T1000 (cell line): ENCODE measurements at regions not wholly inside any gene's neighbourhood (a gene's known extent, or its start where the extent isn't known, plus 50 kb on each side); places are given as distances from the start of the nearest gene placed in this dataset.
"Not testable (repeated sequence)": the region's sequence is repeated elsewhere in the genome, so short reads cannot be mapped to it uniquely, and the experiment has no call there.

Experiments used
- DNase-seq: peaks from one replicate; lab custom pipeline; 2025; ENCODE audit warnings: mixed read lengths; lab: John Stamatoyannopoulos, UW

DNA sequence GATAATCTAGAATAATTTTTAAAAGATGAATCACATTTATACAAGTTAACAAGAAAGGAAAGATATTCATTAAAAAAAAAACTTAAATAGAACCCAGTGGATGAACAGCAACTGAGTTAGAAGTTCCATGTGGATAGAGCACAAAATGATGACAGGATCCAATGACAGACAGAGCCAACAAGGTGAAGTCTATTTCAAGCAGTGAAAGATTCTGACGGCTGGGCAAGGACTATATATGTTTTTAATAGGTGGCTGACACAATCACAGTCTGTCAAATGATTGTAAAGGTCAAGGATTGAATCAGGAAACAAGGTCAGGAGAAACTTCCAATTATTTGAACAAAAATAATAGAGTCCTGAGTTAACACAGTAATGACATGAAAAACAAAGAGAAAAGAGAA lies 1460.0 kb upstream of the CDH8 start:
- no peak for DNase-seq

DNA sequence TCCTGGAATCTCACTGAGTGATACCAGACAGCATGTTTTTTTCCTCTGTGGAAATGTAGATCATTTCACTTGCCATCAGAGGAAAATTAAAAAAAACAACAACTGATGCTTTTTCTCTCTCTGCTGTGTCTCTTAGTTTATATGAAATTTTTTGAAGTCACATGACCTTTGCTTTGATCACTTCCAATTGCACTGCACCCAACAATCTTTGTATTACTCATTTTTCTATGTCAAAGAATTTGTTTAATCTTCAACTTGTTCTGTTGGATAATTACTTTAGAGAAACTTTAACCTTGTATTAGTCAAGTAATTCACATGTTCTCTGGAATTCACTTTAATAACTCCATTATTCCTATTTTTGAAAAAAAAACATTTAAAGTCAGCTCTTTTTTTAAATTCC lies 1452.7 kb upstream of the CDH8 start:
- no peak for DNase-seq

DNA sequence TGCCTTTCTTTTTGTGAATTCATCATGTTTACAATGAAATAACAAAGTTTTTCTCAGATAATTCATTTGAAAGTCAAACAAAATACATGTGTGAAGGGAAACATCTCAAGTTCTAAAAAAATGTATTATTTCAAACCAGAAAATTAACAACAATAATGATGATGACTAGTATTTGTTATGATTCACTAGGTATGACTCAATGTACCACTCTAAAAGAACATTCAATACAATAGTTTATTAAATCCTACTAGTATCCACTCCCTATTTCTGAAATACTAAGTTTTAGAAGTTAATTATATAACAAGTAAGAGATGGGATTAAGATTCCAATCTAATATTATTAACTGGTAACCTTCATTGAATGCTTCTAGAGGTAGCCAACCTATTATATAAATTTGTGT lies 1444.8 kb upstream of the CDH8 start:
- no peak for DNase-seq

DNA sequence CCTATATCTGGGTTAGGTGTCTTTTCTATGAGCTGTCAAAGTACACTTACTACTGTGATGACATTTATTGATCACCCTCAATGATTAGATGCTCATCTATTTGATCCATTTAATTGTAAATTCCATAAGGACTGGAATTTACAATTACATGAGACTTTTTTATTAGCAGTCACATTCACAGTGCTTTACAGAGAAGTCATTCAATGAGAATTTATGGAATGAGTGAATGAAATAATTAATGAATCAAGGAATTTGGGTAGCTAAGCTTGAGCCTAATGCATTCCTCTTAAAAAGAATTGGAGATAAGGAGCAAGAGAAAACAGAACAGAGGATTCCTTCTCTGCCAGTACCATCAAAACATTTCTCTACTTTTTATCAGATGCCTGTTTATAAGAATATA lies 1437.5 kb upstream of the CDH8 start:
- DNase-seq: no peak

DNA sequence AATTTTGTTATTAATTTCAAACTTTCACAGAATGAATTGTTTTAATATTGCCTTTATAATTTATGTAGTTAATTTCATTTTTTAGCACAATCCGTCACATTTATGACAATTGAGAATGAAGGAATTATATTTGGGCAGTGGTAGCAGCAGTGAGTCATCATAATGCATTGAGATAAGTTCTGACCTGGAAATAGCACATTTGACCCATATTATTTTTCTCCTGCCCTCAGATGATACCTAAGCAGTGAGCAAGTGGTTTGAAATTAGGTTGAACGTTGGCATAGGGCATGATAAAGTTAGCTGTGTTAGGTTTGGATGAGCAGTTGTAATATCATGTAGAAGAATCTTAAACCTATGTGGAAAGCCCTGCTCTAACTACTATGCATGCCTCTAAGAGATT lies 1431.3 kb upstream of the CDH8 start:
- no peak for DNase-seq

DNA sequence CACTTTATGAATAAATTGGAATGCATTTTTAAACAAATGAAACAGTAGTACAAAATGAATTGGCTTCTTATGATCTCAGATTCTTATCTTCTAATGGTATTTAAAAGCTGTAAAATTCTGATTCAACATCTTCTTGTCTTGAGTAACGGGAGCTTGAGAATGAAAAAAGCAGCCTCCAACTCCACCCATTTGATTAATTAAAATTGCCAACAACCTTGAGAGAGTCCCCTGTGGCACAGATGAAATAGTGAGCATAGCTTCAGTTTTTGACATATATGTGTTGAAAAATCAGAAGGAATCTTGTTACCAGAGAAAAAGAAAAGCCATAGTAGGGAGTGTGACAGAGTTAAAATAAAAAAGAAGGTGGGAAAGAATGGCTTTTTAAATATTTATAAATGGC lies 1426.1 kb upstream of the CDH8 start:
- no peak for DNase-seq

DNA sequence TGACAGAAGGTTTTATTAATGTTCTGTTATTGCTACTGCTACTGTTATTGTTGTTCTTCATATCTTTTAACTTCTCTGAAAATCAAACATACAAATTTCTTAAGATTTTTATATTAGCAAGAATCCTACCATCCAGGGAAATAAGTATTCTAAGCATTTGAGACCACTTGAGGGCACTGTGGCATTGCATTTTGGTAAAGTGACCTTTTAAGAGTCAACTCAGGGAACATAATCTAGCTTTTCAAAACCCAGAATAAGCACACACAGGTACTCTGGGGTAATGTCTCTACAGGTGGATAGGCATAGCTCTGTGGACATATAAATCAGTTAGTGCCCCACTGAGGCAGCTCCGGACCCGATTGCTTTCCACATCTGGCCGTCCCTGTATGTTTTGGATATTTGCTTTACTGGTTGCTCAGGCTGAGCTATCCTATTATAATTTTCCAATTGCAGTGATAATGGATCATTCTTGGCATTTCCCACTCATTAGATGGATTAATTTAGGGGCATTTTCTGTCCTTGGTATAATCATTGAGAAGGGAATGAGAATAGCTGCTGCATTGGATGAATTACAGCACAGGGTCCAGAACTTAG lies 1425.1 kb upstream of the CDH8 start:
- DNase-seq: no peak

DNA sequence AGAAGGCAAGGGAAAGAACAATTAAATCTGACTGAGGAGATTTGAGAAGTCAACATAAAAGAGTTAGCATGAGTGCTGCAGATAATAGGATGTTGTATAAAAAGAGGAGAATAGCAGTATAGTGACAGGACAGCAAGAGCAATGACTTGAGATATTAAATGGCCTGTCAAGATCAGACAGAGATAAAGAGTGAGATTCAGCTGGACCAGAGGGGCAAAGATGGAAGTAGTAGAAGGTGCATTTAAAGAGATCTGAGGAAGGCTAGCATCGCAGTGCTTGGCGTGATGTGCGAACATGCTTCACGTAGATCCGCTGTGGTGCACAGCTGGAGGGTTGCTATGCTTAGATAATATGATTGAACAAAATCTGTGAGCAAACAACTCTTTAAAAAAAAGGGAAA lies 1422.6 kb upstream of the CDH8 start:
- DNase-seq: no peak

DNA sequence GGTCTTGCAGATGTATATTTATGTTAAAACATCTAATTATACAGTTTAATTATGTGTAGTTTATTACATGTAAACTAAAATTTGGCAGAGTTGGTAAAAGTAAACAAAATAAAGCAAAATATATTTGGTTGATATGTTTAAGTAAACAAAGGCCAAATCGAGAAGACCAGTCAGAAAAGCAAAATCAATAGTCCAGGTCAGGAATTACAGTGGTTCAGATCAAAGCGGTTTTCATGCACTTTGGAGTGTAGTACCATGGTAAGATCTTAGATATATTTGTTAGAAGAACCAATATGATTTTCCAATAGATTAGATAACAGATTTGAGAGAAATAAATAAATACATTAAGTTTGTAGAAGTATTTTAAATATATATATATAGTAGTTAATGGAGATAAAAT lies 1421.6 kb upstream of the CDH8 start:
- no peak for DNase-seq

DNA sequence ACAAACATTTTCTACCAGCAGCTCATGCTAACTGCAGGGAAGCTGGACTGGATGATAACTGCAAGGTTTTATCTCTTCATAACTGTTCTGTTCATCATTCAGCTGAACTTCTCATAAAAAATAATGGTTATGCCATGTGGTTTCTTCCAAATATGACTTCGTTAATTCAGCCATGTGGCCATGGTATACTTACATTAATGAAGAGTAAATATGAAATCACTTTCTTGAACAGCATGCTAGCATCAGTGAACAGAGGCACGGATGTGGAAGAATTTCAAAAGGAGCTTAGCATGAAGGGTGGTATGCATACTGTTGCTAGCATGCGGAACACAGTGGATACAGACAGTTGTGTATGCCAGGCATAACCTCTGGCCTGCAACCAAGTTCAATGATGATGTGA lies 1417.0 kb upstream of the CDH8 start:
- no peak for DNase-seq

DNA sequence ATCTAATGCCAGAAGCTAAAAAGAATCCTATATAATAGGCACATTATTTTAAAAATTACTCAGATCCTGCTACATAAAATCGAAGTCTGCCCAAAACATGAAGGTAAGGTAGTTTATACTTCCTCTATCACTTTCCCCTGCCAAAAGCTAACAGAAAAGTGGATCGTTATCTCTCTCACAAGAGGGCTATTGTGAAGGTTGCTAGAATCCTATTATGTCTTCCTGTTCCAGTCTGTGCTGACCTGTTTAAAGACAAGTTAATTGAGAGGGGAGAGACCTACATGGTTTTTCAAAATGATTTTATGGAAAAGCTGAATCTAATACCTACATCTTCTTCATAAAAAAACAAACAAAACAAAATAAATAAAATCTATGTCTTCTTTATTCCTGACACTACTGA lies 1410.9 kb upstream of the CDH8 start:
- no peak for DNase-seq

DNA sequence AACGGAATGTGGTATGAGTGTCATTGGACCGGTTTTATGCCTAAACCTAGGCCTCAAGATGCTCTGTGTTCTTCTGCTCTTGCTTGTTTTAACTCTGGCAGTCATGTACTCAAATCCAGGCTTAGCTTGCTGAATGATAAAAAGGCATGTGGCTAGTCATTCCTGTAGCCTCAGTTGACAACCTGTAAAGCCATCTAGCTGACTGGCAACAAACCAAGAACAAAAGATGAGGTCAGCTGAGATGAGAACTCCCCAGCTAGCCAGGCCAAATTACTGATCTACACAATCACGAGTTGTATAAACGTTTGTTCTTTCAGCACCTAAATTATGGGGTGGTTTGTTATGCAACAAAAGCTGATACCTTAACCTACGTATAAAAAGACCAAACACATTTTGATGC lies 1406.0 kb upstream of the CDH8 start:
- no peak for DNase-seq

DNA sequence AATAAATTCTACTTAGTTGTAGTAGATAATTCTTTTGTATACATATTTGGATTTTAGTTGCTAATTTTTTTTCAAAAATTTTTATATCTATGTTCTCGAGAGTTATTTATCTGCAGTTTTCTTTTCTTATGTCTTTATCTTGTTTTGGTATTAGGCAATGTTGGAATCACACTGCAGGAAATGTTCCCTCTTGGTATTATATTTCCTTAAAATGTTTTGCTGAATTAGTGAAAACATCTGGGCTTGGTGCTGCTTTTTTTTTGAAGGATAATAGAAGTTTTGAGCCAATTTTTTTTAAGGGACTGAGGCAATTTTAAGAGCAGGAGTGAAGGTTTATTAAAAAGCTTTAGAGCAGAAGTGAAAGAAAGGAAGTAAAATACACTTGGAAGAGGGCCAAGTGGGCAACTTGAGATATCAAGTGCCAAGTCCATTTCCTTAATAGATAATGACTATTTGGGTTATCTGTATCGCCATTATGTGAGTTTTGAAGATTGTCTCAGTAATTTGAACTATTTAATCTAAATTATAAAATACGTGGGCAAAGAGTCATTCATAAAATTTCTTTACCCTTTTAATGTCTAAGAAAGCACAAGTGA lies 1390.1 kb upstream of the CDH8 start:
- DNase-seq: no peak

DNA sequence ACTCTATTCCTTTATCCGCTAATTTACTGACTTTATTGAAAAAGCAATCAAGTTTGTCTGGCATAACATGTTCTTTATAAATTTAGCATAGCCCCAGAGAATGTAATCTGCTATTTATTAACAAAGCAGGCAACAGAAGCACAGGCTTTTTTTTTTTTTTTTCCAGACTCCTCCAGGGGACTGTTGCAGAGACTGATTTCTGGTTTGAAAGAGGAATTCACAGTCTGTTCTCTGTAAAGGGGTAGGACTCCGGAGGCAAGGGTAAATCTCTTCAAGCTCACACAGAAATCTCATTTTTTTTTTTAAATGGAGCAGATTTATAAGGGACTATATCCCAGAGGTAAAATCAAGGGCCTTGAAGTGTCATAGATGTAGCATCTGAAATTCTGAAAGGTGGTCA lies 1386.5 kb upstream of the CDH8 start:
- no peak for DNase-seq

DNA sequence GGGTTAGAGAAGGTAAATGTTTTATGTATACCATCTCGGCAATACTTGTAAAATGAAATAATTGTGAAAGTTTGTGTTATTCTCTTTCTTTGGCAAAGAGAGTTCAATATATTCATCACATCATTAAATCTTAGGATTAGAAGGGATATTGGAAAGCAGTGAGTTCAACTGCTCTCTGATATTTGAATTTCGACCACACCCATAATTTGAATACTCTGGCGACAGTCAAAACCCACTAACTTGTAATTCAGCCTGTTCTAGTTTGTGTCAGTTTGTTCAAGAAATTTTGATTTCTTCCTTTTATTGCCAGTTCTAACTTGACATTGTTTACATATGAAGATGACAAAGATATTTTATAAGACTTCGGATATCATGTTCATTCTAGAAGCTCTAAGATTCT lies 1380.5 kb upstream of the CDH8 start:
- DNase-seq: no peak

DNA sequence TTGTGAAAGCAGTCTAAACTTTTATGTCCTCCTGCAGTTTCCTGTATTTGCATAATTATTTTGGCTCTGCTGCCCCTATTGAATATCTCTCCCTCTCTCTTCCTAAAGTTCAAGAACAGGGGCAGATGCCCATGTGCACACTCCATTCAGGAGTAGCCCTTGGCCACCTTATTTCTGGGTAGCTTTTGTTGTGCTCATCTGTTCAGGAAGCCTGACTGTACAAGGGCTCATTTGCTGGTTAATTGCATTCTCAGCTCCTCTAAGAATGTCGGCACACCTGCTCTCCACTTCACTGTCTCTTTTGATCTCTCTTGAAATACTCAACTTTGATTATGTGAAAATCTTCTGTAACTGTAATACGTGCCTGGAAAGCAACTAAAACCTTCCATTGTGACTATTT lies 1378.8 kb upstream of the CDH8 start:
- no peak for DNase-seq

DNA sequence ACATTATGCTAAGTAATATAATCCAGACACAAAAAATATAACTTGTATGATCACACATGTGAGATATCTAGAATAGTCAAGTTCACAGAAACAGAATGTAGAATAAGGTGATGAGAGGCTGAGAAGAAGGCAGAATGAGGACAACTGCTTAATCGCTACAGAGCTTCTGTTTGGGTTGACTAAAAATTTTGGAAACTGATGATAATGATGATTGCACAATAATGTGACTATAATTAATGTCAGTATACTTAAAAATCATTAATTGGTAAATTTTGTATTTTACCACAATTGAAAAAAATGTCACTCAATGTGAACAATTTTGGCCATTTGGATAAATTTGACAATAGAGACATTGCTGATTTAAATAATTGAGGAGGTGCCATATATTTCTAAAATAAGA lies 1374.4 kb upstream of the CDH8 start:
- no peak for DNase-seq

DNA sequence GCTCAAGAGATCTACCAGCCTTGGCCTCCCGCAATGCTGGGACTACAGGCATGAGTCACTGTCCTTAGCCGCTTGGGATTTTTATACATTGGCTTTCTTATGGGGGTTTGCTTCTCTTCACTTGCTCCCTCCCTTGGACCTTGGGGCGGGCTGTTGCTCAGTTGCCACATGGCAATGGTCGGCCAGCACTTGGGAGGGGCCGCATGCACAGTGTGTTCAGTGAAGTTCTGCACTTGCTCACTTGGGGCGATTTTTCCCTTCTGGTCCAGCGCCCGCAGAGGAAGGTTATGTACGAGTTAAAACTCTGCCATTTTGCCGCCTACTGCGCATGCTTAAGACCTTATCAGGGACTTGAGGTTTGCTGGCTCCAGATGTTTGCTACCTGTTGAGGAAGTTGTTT lies 1367.6 kb upstream of the CDH8 start:
- DNase-seq: no peak

DNA sequence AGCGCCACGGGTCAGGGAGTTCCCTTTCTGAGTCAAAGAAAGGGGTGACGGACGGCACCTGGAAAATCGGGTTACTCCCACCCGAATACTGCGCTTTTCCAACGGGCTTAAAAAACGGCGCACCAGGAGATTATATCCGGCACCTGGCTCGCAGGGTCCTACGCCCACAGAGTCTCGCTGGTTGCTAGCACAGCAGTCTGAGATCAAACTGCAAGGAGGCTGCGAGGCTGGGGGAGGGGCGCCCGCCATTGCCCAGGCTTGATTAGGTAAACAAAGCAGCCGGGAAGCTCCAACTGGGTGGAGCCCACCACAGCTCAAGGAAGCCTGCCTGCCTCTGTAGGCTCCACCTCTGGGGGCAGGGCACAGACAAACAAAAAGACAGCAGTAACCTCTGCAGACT lies 1352.0 kb upstream of the CDH8 start:
- not testable (repeated sequence) for DNase-seq

DNA sequence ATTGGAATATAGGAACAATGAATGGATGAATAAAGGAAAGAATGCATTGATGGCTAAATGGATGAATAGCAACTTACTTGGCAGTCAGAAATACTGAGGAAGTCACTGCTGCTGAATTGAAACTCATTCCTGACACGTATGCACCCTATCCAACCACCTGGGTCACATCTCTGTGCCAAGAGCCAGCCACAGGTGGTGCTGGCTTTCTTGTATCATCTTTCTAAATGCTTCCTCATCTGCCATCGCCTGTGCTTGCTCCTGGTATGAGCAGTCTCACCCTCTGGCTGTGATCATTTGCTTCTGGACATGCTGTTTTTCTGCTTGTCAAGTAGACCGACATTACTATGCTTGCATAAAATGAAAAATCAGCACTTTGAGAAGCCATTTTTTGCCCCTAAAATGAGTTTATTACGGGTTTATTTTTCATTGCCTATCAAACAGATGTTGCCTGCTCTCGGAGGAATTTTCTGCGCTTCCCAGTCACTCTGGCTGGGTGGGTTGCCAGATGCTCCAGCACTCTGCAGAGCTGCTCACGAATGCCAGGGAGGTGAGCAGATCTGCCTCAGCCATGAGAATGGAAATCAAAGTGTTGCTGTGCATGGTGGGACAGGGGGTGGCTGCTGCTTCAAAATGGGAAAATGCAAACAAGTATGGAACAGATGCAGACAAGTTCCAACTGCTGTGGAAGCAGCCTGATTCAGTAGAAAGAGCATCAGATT lies 1349.6 kb upstream of the CDH8 start:
- DNase-seq: no peak

DNA sequence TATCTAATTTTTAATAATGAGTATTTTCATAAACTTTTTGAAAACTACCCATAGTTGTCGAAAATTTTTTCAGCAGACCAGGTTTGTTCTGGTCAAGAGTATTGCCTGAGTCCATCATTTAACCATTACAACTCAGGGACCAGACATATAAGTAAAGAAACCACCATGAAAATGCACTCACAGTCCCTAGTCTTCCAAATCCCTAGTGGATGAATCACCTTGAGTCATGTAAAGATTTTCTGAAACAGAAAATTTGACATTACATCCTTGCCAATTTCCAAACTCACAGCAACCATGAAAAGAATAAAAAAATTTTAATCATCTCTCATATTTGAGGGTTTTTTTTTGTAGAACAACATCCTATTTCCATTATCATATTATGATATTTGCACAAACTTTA lies 1337.5 kb upstream of the CDH8 start:
- no peak for DNase-seq

DNA sequence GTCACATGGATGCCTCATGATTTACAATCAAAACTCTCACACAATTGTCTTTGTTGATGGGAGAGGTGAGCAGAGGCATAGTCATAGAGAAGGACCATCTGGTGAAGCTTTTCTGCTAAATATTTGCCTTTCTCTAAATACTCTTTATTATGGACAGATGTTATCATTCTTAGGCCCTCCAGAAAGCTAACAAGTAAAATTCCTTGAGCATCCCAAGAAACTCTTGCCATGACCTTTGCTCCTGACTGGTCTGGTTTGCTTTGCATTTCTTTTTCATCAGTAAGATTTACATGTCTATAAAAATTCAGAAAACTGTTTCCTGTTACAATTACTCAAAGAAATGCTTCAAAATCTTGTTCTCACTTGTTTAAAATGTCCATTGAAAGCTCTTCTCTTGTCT lies 1336.6 kb upstream of the CDH8 start:
- DNase-seq: no peak

DNA sequence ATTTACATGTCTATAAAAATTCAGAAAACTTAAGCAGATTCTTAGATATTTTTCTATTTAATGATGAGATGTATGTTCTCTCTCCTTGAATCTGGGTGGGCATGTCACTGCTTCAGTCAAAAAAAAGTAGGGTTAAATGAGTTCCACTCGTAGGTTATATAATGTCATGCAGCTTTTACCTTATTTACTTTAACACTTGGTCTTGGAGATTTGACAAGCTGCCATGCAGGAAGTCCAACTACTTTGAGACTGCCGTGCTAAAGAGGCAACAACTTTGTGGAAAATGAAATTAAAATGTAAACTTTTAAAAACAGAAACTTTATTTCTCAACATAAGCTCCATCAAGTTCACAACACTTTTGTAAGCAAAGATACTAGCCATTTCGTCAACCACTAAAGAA lies 1336.0 kb upstream of the CDH8 start:
- no peak for DNase-seq
